ENCODE measurements at regions not wholly inside any gene's neighbourhood (a gene's known extent, or its start where the extent isn't known, plus 50 kb on each side); places are given as distances from the start of the nearest gene placed in this dataset.

GRCh38 chr7:38002689-38003088 is 82.2 kb downstream of the EPDR1 start:
- Mint-ChIP-seq H3K9me3 (no peaks in the 10 kb centered on the region), H3K4me3 (no peak overlapping the region), H3K27ac (no peak overlapping the region), H3K27me3 (peaks cover 17% of the 10 kb centered on the region), H3K4me1 (no peaks in the 10 kb centered on the region), H3K36me3 (ENCODE audit: low read depth) (no peaks in the 10 kb centered on the region)
- ATAC-seq (replicated peaks) = no peak

DNA sequence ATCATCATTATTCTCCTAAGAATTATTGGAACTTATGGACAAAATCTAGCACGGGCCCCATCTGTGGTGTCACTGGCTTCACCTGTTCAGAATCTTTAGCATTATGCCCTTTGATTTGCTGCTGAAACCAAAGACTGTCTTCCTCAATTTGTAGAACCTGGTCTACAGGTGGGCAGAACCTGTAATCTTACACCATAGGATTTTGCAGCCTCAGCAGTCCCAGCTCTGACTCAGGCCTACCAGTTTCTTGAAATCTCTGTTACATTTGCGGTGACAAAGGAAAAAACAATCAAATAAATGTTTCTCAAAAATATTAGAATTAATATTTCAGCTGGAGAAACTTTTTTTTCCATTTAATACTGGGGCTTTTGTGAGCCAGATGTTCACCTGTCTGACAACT is 86.1 kb downstream of the EPDR1 start:
- Mint-ChIP-seq H3K4me1 (no peaks in the 10 kb centered on the region), H3K9me3 (peaks cover 11% of the 10 kb centered on the region), H3K4me3 (no peak overlapping the region), H3K36me3 (ENCODE audit: low read depth) (no peaks in the 10 kb centered on the region), H3K27me3 (peaks cover 21% of the 10 kb centered on the region), H3K27ac (no peak overlapping the region)
- no peak for ATAC-seq (replicated peaks)

GRCh38 chr7:38007096-38007495 is 86.7 kb downstream of the EPDR1 start:
- no peak for ATAC-seq (replicated peaks)
- Mint-ChIP-seq H3K27me3 (peaks cover 16% of the 10 kb centered on the region), H3K36me3 (ENCODE audit: low read depth) (no peaks in the 10 kb centered on the region), H3K27ac (no peak overlapping the region), H3K4me1 (no peaks in the 10 kb centered on the region), H3K4me3 (no peak overlapping the region), H3K9me3 (peaks cover 11% of the 10 kb centered on the region)

DNA sequence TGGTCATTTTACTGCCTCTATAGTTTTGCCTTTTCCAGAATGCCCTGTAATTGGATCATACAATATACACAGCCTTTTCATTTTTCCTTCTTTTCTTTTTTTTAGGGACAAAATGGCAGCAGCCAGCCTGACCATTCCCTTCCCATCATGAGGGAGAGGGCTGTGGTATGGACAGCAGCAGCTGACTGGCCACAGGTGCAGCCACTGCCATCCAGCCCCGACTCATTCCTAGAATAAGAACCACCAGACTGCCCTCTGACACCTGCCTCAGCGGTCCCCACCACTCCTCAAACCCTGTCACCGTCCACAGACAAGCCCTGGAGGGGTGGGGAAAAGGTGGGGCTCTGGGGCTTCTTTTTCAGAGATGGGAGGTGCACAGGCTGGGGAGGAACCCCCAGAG is 92.8 kb downstream of the EPDR1 start:
- ATAC-seq (replicated peaks) = no peak
- H3K27ac Mint-ChIP-seq = no peak overlapping the region

GRCh38 chr7:38016567-38016966 is 96.1 kb downstream of the EPDR1 start:
- Mint-ChIP-seq H3K4me3 (no peak overlapping the region), H3K4me1 (no peaks in the 10 kb centered on the region), H3K27me3 (peaks cover 7% of the 10 kb centered on the region), H3K27ac (no peak overlapping the region), H3K36me3 (ENCODE audit: low read depth) (no peaks in the 10 kb centered on the region), H3K9me3 (no peaks in the 10 kb centered on the region)
- no peak for ATAC-seq (replicated peaks)

More for the DNA sequence above, 92.8 kb downstream of the EPDR1 start:
- H3K27me3 Mint-ChIP-seq = peaks cover 11% of the 10 kb centered on the region
- peaks cover 11% of the 10 kb centered on the region for H3K9me3 Mint-ChIP-seq
- H3K4me1 Mint-ChIP-seq = no peaks in the 10 kb centered on the region
- no peak overlapping the region for H3K4me3 Mint-ChIP-seq
- no peaks in the 10 kb centered on the region for H3K36me3 Mint-ChIP-seq (ENCODE audit: low read depth)

DNA sequence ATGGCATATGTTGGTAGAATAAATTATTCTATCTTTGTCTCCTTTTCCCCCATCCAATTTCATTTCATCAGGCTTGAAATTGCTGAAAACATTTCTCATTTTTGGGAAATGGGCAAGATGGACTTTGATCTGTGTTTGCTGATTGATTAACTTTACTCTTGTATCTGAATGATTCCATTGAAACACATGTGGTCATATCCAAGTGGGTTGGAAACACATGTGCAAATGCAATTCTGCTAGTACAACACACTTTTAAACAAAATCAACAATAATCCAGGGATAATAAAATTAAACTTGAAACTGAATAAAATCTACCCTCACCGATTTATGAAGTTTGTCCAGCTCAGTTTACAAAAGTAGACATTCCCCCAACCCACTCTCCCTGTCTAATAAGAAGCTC is 96.9 kb downstream of the EPDR1 start:
- no peak for ATAC-seq (replicated peaks)
- Mint-ChIP-seq H3K4me3 (no peak overlapping the region), H3K9me3 (no peaks in the 10 kb centered on the region), H3K36me3 (ENCODE audit: low read depth) (no peaks in the 10 kb centered on the region), H3K4me1 (no peaks in the 10 kb centered on the region), H3K27ac (no peak overlapping the region), H3K27me3 (peaks cover 11% of the 10 kb centered on the region)

DNA sequence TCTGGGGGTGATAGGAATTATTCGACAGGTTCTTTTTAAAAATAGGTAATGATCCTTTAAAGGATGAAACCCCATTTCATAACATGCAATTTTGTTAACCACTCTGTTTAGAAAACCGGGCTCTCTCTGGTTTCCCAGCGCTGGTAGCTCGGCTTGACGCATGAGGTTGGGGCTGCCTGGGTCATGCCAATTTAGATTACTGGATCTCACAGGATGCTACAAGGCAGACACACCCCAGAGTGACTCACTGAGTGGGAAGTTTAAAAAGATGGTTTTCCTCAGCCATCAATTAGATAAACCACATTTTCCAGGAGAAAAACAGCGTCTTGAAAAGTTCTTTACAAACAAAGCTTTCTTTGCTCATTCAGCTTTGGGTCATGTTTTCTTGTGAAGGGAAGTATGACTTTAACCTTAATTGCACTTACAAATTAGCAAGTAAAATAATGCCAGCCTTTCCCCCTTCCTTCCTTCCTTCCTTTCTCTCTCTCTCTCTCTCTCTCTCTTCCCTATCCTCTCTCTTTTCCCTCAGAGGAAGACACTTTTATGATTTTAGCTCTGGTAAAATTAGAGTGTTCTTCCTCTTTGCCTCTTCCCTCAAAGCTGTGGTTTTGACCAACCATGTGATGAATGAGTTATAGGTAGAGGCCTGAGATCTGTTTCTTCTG is 99.8 kb downstream of the EPDR1 start:
- Mint-ChIP-seq H3K36me3 (ENCODE audit: low read depth) (no peaks in the 10 kb centered on the region), H3K9me3 (no peaks in the 10 kb centered on the region), H3K4me3 (no peak overlapping the region), H3K27ac (no peak overlapping the region), H3K4me1 (no peaks in the 10 kb centered on the region), H3K27me3 (peaks cover 11% of the 10 kb centered on the region)
- no peak for ATAC-seq (replicated peaks)

DNA sequence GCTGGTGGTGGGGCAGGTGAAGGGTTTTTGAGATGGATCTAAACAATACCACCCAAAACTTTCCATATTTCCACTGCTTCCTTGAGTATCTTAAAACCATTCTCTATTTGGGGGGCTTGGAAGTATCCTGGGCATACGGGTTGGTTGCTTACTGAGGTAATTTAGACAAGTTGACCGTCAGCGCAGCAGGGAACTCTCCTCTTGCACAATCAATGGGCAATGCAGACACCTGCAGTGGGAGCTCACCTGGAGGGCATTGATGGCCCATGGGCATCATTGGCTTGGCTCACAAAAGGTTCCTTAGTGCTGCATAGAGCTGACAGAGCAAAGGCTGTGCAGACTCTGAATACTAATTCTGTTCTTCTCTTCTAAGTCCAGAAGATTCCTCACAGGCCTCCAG is 101.5 kb downstream of the EPDR1 start:
- Mint-ChIP-seq H3K27me3 (peaks cover 6% of the 10 kb centered on the region), H3K4me3 (no peak overlapping the region), H3K9me3 (no peaks in the 10 kb centered on the region), H3K27ac (no peak overlapping the region), H3K4me1 (no peaks in the 10 kb centered on the region), H3K36me3 (ENCODE audit: low read depth) (no peaks in the 10 kb centered on the region)
- no peak for ATAC-seq (replicated peaks)

DNA sequence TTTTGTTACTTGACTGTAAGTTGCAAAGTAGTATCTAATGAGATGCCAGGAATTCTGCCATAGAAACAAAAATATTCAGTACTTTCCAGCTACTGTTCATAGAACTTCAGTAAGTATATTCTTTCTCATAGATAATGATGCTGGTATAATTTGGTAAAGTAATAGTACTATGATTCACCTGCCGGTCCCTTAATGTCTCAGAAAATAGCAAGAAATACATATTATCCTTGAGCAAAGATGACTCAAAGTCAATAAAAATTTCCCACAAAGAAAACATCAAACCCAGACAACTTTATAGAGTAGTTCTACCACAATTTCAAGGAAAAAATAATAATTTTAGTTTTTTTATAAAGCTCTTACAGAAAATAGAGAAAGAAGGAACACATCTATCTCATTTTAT is 105.4 kb downstream of the EPDR1 start:
- no peak for ATAC-seq (replicated peaks)
- no peaks in the 10 kb centered on the region for H3K36me3 Mint-ChIP-seq (ENCODE audit: low read depth)

GRCh38 chr7:38027884-38028455 is 107.5 kb downstream of the EPDR1 start:
- Mint-ChIP-seq H3K36me3 (ENCODE audit: low read depth) (no peaks in the 10 kb centered on the region), H3K27me3 (no peaks in the 10 kb centered on the region), H3K9me3 (no peaks in the 10 kb centered on the region), H3K4me1 (no peaks in the 10 kb centered on the region), H3K27ac (no peak overlapping the region), H3K4me3 (no peak overlapping the region)
- no peak for ATAC-seq (replicated peaks)

More for the DNA sequence above, 105.4 kb downstream of the EPDR1 start:
- peaks cover 4% of the 10 kb centered on the region for H3K27me3 Mint-ChIP-seq
- no peaks in the 10 kb centered on the region for H3K4me1 Mint-ChIP-seq
- no peaks in the 10 kb centered on the region for H3K9me3 Mint-ChIP-seq
- no peak overlapping the region for H3K4me3 Mint-ChIP-seq
- no peak overlapping the region for H3K27ac Mint-ChIP-seq

DNA sequence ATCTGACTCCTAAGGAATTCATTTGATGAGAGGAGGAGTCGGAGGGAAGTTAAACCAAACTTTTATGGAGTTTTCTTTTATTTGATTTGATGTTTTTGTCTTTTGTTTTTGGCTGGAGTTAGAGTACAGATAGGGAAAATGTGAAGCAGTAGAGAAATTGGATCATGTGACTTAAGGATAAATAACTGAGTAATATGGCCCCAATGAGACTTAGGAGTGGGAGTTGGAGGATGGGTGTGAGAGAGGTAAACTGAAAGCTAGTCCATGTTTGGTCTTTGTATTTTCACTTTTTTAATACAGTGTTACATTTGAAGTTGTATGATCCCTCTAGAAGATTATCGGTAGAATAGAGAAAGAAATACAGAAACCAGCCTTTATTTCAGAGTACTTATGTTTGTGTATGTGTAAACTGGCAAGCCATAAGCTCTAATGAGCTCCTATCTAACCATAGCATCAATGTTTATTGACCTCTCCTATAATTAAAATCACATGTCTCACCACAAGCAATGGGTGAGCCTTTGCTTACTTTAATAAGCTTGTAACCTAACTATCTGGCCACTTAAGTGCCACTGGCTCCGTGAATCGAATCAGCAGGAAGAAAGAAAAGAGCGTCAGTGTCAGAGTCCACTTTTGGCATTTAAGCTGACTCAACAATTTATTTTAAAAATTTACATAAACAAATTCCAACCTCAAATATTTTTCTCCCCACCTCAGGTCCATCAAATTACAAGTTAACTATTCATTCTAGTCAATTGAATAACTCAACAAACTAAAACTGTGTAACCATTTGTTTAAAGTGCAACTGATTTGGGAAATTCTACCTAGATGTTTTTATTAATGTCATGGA is 113.8 kb downstream of the EPDR1 start:
- Mint-ChIP-seq H3K4me1 (no peaks in the 10 kb centered on the region), H3K4me3 (no peak overlapping the region), H3K9me3 (peaks cover 3% of the 10 kb centered on the region), H3K27ac (no peak overlapping the region), H3K36me3 (ENCODE audit: low read depth) (no peaks in the 10 kb centered on the region), H3K27me3 (peaks cover 14% of the 10 kb centered on the region)
- ATAC-seq (replicated peaks) = no peak

DNA sequence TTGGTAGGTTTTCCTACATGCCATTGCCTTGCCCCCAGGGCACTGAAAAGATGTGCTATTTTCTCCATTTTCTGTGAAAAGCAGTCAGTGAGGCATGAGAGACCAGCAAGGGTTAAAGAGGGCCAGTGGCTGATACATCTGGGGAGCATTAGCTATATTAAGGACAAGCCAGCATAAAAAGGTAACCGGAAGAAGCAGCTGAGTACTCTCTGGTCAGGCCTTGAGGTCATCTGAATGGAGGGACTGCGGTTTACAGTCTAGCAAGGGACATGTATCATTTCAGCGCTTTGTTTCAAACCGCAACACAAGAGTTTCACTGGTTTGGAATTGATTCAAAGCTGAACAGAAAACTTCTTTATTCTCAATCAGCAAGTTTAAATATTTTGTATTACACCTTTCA is 120.4 kb downstream of the EPDR1 start:
- no peak overlapping the region for H3K27ac Mint-ChIP-seq
- H3K27me3 Mint-ChIP-seq = peaks cover 6% of the 10 kb centered on the region
- ATAC-seq (replicated peaks) = no peak
- no peaks in the 10 kb centered on the region for H3K4me1 Mint-ChIP-seq
- H3K36me3 Mint-ChIP-seq (ENCODE audit: low read depth) = no peaks in the 10 kb centered on the region
- H3K9me3 Mint-ChIP-seq = no peaks in the 10 kb centered on the region
- H3K4me3 Mint-ChIP-seq = no peak overlapping the region

DNA sequence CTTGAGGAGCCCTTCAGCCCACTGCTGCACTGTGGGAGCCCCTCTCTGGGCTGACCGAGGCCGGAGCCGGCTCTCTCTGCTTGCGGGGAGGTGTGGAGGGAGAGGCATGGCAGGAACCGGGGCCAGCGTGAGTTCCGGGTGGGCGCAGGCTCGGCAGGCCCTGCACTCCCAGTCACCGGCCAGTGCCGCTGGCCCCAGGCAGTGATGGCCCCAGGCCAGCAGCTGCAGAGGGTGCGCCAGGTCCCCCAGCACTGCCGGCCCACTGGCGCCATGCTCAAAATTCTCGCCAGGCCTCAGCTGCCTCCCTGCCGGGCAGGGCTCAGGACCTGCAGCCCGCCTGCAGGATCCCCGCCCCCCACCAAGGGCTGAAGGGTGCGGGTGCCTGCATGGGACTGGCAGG is 128.4 kb upstream of the STARD3NL start:
- Mint-ChIP-seq H3K4me1 (no peaks in the 10 kb centered on the region), H3K27ac (no peak overlapping the region), H3K4me3 (no peak overlapping the region), H3K9me3 (peaks cover 12% of the 10 kb centered on the region), H3K27me3 (peaks cover 7% of the 10 kb centered on the region), H3K36me3 (ENCODE audit: low read depth) (no peaks in the 10 kb centered on the region)
- ATAC-seq (replicated peaks) = no peak

DNA sequence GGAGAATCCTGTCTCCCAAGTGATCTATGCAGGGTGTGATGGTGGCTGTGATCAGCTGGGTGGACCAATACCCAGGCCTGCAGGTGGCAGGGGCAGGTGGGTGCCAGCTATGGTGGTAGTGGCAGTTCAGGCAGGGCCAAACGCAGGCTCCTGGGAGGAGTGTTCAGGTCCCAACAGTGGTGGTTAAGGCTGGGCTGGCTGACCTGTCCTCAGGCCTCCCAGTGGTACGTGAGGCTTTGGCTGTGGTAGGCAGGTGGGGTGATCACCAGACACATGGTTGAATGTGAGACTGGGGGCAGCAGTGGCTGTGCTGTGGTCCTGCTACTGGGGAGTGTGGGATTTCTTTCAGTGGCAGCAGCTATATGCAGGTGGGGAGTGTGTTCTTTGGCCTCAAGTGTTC is 126.7 kb upstream of the STARD3NL start:
- Mint-ChIP-seq H3K4me3 (no peak overlapping the region), H3K36me3 (ENCODE audit: low read depth) (no peaks in the 10 kb centered on the region), H3K9me3 (peaks cover 12% of the 10 kb centered on the region), H3K27me3 (peaks cover 8% of the 10 kb centered on the region), H3K4me1 (no peaks in the 10 kb centered on the region), H3K27ac (no peak overlapping the region)
- ATAC-seq (replicated peaks) = no peak

- ATAC-seq (replicated peaks) = no peak
- Mint-ChIP-seq H3K27me3 (peaks cover 8% of the 10 kb centered on the region), H3K27ac (no peak overlapping the region), H3K4me1 (no peaks in the 10 kb centered on the region), H3K9me3 (peaks cover 12% of the 10 kb centered on the region), H3K36me3 (ENCODE audit: low read depth) (no peaks in the 10 kb centered on the region), H3K4me3 (no peak overlapping the region)
These were observed 126.3 kb upstream of the STARD3NL start for GRCh38 chr7:38051786-38052185.
